PC-3 (cell line): ENCODE measurements at regions not wholly inside any gene's neighbourhood (a gene's known extent, or its start where the extent isn't known, plus 50 kb on each side); places are given as distances from the start of the nearest gene placed in this dataset.

Experiments used
- ATAC-seq: fragments of 200-7000 bp; cut with Tn5 transposase; 2 replicates; pipeline ENCODE4 v1.9.1; 2020; ENCODE audit warnings: mild to moderate bottlenecking, moderate library complexity
- BruUV-seq: library from RNA; stranded (reverse); fragments of 400-500 nt; replicated peaks from 2 replicates; lab custom pipeline; 2021; lab: Mats Ljungman, UMichigan
- CTCF ChIA-PET: fragments of 300-600 bp; sonication (Branson Sonifier 250); formaldehyde crosslinking; loops from one replicate; lab custom pipeline; 2022; ENCODE audit warnings: antibody characterized with exemption; lab: Charles Lee
- POLR2A ChIA-PET: fragments of 300-600 bp; sonication (Branson Sonifier 250); formaldehyde crosslinking; loops from one replicate; lab custom pipeline; 2022; ENCODE audit warnings: antibody characterized with exemption; ENCODE audit not compliant: unreplicated experiment; lab: Charles Lee
- DNase-seq: peaks from one replicate; pipeline ENCODE4 v3.0.0-alpha.2; 2015
- H2AFZ ChIP-seq: fragments of 300-600 bp; sonication (generic); 2 replicates; pipeline ENCODE4 v1.6.0; 2016; ENCODE audit warnings: antibody characterized with exemption, low read length
- H3F3A ChIP-seq: fragments of 300-600 bp; sonication (generic); one replicate; pipeline ENCODE4 v1.6.0; 2017; ENCODE audit warnings: antibody characterized with exemption, low read length, control low read depth, mild to moderate bottlenecking; ENCODE audit not compliant: unreplicated experiment
- H3K27ac ChIP-seq: fragments of 300-600 bp; sonication (generic); 2 replicates; pipeline ENCODE4 v1.5.1; 2016; ENCODE audit warnings: mild to moderate bottlenecking, low read length
- H3K27me3 ChIP-seq: fragments of 300-600 bp; sonication (generic); 2 replicates; pipeline ENCODE4 v1.6.1; 2016; ENCODE audit warnings: low read length, mixed read lengths
- H3K36me3 ChIP-seq: fragments of 300-600 bp; sonication (generic); 2 replicates; pipeline ENCODE4 v1.6.1; 2016; ENCODE audit warnings: low read depth, mixed run types, low read length, mixed read lengths
- H3K4me1 ChIP-seq: fragments of 300-600 bp; sonication (generic); 2 replicates; pipeline ENCODE4 v1.5.1; 2016; ENCODE audit warnings: low read length; ENCODE audit not compliant: insufficient read depth
- H3K4me2 ChIP-seq: fragments of 300-600 bp; sonication (generic); 2 replicates; pipeline ENCODE4 v1.6.0; 2016; ENCODE audit warnings: low read length
- H3K4me3 ChIP-seq: fragments of 300-600 bp; sonication (generic); 2 replicates; pipeline ENCODE4 v1.5.1; 2016; ENCODE audit warnings: mild to moderate bottlenecking, low read length, mixed read lengths
- H3K79me2 ChIP-seq: fragments of 300-600 bp; sonication (generic); 2 replicates; pipeline ENCODE4 v1.6.1; 2017; ENCODE audit warnings: low read length, mixed read lengths
- H3K9ac ChIP-seq: fragments of 300-600 bp; sonication (generic); 2 replicates; pipeline ENCODE4 v1.6.0; 2016; ENCODE audit warnings: mild to moderate bottlenecking, low read length
- H3K9me2 ChIP-seq: fragments of 300-600 bp; sonication (generic); replicated peaks from 2 replicates; pipeline ENCODE4 v1.6.1; 2016; ENCODE audit warnings: mixed run types, low read length, mixed read lengths
- H3K9me3 ChIP-seq: fragments of 300-600 bp; sonication (generic); 2 replicates; pipeline ENCODE4 v1.6.1; 2016; ENCODE audit warnings: low read length, mixed read lengths
- H4K20me1 ChIP-seq: fragments of 300-600 bp; sonication (generic); 2 replicates; pipeline ENCODE4 v1.6.1; 2016; ENCODE audit warnings: low read length, mixed read lengths
- EZH2 ChIP-seq: fragments of 300-600 bp; sonication (generic); IDR thresholded peaks from one replicate; pipeline ENCODE4 v1.6.1; 2017; ENCODE audit warnings: antibody characterized with exemption, mild to moderate bottlenecking, low read length; ENCODE audit not compliant: unreplicated experiment
- EZH2phosphoT487 ChIP-seq: fragments of 300-600 bp; sonication (generic); IDR thresholded peaks from 2 replicates; pipeline ENCODE4 v1.6.1; 2018; ENCODE audit warnings: mild to moderate bottlenecking, antibody characterized with exemption, low read length, borderline replicate concordance
- intact Hi-C: fragments of 100-400 bp; cut with micrococcal nuclease; formaldehyde crosslinking; loops from 2 replicates; pipeline ENCODE4 v1.9.0; 2023
- TF ChIP-seq, protein P1 (sequence below): fragments of 300-600 bp; sonication (generic); conservative IDR thresholded peaks from 2 replicates; pipeline ENCODE4 v1.5.1; 2017; ENCODE audit warnings: antibody characterized with exemption, low read depth, mild to moderate bottlenecking, low read length

DNA sequence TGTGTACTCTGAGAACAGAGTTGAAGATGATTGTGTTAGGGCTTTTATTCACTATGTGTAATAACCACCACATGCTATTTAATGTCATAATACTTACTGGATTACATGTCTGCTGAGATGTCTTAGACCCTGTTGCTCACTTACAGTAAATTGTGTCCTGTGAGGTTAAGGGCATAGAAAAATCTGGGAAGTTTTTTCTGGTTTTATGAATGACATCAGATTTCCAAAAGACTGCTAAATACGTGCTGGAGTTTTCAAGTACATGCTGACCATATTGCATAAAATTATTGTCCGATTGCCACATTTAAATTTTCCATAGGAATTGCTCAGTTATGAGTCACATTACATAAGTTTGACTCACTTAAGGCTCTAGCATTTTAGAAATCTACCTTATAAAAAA lies 96.7 kb upstream of the COL5A2 start:
- Histone ChIP-seq H3K4me3 (peak overlapping the region; percentile 27; the same call in 1 of the 2 replicates), H3K4me2 (peak overlapping the region; percentile 70), H3K4me1 (peaks cover 16% of the 10 kb centered on the region), H3K9ac (peak overlapping the region; percentile 51), H3F3A (peaks cover 5% of the 10 kb centered on the region), H3K27ac (peak overlapping the region; percentile 82), H3K9me3 (no peaks in the 10 kb centered on the region), H3K9me2 (no peaks in the 10 kb centered on the region), H3K36me3 (no peaks in the 10 kb centered on the region), H3K79me2 (no peaks in the 10 kb centered on the region), H2AFZ (peak overlapping the region; percentile 69), H3K27me3 (no peaks in the 10 kb centered on the region), H4K20me1 (no peaks in the 10 kb centered on the region)
- CTCF ChIA-PET = no interaction called here
- TF ChIP-seq EZH2 (no peak), EZH2phosphoT487 (no peak)
- TF ChIP-seq, protein P1, sequence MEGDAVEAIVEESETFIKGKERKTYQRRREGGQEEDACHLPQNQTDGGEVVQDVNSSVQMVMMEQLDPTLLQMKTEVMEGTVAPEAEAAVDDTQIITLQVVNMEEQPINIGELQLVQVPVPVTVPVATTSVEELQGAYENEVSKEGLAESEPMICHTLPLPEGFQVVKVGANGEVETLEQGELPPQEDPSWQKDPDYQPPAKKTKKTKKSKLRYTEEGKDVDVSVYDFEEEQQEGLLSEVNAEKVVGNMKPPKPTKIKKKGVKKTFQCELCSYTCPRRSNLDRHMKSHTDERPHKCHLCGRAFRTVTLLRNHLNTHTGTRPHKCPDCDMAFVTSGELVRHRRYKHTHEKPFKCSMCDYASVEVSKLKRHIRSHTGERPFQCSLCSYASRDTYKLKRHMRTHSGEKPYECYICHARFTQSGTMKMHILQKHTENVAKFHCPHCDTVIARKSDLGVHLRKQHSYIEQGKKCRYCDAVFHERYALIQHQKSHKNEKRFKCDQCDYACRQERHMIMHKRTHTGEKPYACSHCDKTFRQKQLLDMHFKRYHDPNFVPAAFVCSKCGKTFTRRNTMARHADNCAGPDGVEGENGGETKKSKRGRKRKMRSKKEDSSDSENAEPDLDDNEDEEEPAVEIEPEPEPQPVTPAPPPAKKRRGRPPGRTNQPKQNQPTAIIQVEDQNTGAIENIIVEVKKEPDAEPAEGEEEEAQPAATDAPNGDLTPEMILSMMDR = no peak
- POLR2A ChIA-PET = no interaction called here
- BruUV-seq = no TSS peak
- DNase-seq (peak; percentile 94), ATAC-seq (peak; percentile 91)
- intact Hi-C loops = no loop called here

DNA sequence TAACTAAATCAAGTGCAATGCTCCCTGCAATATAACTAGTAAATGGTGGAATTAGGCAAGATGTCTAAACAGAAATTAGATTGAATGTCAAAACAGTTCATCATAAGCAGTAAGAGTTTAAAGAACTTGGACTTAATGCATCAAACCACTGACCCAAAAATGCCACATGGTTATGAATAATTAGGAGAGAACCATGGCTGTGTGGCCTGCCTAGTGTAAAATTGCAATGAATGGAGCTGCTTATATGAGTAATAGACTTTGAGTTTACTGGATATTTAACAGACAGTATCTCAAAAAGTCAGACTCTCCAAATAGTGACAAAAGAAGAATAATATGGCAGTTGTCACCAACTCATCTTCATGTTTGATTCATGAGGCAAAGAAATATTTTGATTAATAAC lies 101.6 kb upstream of the COL5A2 start:
- H4K20me1 ChIP-seq = no peaks in the 10 kb centered on the region
- H3K4me3 ChIP-seq = no peak overlapping the region
- POLR2A ChIA-PET = no interaction called here
- no peaks in the 10 kb centered on the region for H3K79me2 ChIP-seq
- H3K4me2 ChIP-seq = no peak overlapping the region
- peaks cover 8% of the 10 kb centered on the region for H3F3A ChIP-seq
- no peaks in the 10 kb centered on the region for H3K27me3 ChIP-seq
- no TSS peak for BruUV-seq
- no peak overlapping the region for H2AFZ ChIP-seq
- no peak for DNase-seq
- intact Hi-C loops = no loop called here
- H3K9me3 ChIP-seq = no peaks in the 10 kb centered on the region
- H3K9me2 ChIP-seq = no peaks in the 10 kb centered on the region
- peaks cover 20% of the 10 kb centered on the region for H3K4me1 ChIP-seq
- TF ChIP-seq, protein P1 = no peak
- TF ChIP-seq EZH2phosphoT487 (no peak), EZH2 (no peak)
- no peak overlapping the region for H3K27ac ChIP-seq
- H3K9ac ChIP-seq = no peak overlapping the region
- no peak for ATAC-seq
- CTCF ChIA-PET = no interaction called here
- H3K36me3 ChIP-seq = no peaks in the 10 kb centered on the region

DNA sequence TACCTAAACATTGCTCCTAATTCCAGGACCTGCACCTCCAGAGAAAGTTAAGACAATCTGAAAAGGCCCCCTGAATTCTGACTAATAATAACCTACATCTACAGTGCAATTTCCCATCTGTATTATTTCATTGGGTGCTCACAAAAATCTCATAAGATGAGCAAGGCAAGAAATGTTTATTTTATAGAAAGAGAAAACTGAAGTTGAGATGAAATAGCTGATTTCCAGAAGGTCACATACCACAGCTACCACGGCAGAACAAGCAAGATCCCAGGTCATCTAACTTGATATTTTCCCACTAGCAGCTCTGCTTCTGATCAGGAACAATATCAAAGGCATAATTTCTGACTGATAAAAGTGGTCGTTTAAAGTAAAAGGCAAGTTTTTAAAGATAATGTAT lies 105.8 kb upstream of the COL5A2 start:
- BruUV-seq = no TSS peak
- no peak for ATAC-seq
- Histone ChIP-seq H3K27me3 (no peaks in the 10 kb centered on the region), H3K9me3 (peaks cover 8% of the 10 kb centered on the region; the same call in 1 of the 2 replicates), H2AFZ (peak overlapping the region; percentile 11; the same call in 1 of the 2 replicates), H3K79me2 (no peaks in the 10 kb centered on the region), H3K4me2 (no peak overlapping the region), H3K9ac (no peak overlapping the region), H3K27ac (peak overlapping the region; percentile 38), H4K20me1 (no peaks in the 10 kb centered on the region), H3K4me3 (no peak overlapping the region), H3K36me3 (0 out of 2 replicates have a peak, but pooled peaks cover 3% of the 10 kb centered on the region), H3K4me1 (peaks cover 35% of the 10 kb centered on the region), H3K9me2 (no peaks in the 10 kb centered on the region), H3F3A (peaks cover 7% of the 10 kb centered on the region)
- intact Hi-C loops = no loop called here
- CTCF ChIA-PET = interaction anchor here (0.6 kb wide), 2 partner anchors 58 to 62 kb away, joined by 3 to 4 read pairs; no protein-coding TSS in a partner anchor
- DNase-seq = no peak
- POLR2A ChIA-PET = no interaction called here
- TF ChIP-seq, protein P1 = no peak
- TF ChIP-seq EZH2phosphoT487 = no peak
